H1 (cell line): ENCODE measurements at regions not wholly inside any gene's neighbourhood (a gene's known extent, or its start where the extent isn't known, plus 50 kb on each side); places are given as distances from the start of the nearest gene placed in this dataset.

Experiments
- CTCF ChIA-PET: fragments of 300-600 bp; sonication (Branson Sonifier 250); formaldehyde crosslinking; loops from one replicate; lab custom pipeline; 2021; ENCODE audit not compliant: partially characterized antibody; lab: Charles Lee
- POLR2A ChIA-PET: fragments of 300-600 bp; sonication (Branson Sonifier 250); formaldehyde crosslinking; loops from one replicate; lab custom pipeline; 2021; ENCODE audit warnings: inconsistent platforms; ENCODE audit not compliant: partially characterized antibody; lab: Charles Lee
- DNase-seq, 2 experiments: peaks; one replicate each; pipeline versions ENCODE4 v3.0.0 to v3.0.0-alpha.2; 2010 to 2022; ENCODE audit warnings: low spot score in 2 of 2, low read depth in 1 of 2, mixed read lengths in 1 of 2
- FAIRE-seq: peaks from 2 replicates; lab custom pipeline; 2011; peaks lifted over from hg19 to GRCh38; lab: Jason Lieb, UNC
- H2AFZ ChIP-seq: 2 replicates; pipeline ENCODE4 v1.8.1; 2012; ENCODE audit warnings: low read length, inconsistent platforms
- H2AK5ac ChIP-seq: 2 replicates; pipeline ENCODE4 v1.6.1; 2013; ENCODE audit warnings: low read depth, low read length
- H2BK120ac ChIP-seq: replicated peaks from 2 replicates; pipeline ENCODE3; 2013; ENCODE audit warnings: low read depth, low read length, inconsistent platforms
- H2BK12ac ChIP-seq: 2 replicates; pipeline ENCODE4 v1.6.1; 2013; ENCODE audit warnings: low read depth, low read length
- H2BK15ac ChIP-seq: 2 replicates; pipeline ENCODE4 v1.6.1; 2013; ENCODE audit warnings: low read length
- H2BK20ac ChIP-seq: 2 replicates; pipeline ENCODE4 v1.6.1; 2013; ENCODE audit warnings: low read length
- H2BK5ac ChIP-seq: 2 replicates; pipeline ENCODE4 v1.6.1; 2013; ENCODE audit warnings: low read depth, low read length
- H3K14ac ChIP-seq: 2 replicates; pipeline ENCODE4 v1.6.1; 2013; ENCODE audit warnings: inconsistent platforms; ENCODE audit not compliant: insufficient read length
- H3K18ac ChIP-seq: 2 replicates; pipeline ENCODE4 v1.6.1; 2013; ENCODE audit warnings: low read length; ENCODE audit errors: extremely low read depth
- H3K23ac ChIP-seq: 2 replicates; pipeline ENCODE4 v1.6.1; 2013; ENCODE audit warnings: inconsistent platforms; ENCODE audit not compliant: insufficient read length
- H3K23me2 ChIP-seq: 2 replicates; pipeline ENCODE4 v1.6.1; 2013; ENCODE audit warnings: low read depth, low read length
- H3K27ac ChIP-seq: 2 replicates; pipeline ENCODE4 v1.6.1; 2011; ENCODE audit warnings: low read depth, low read length, inconsistent platforms
- H3K27me3 ChIP-seq, 4 experiments: replicated peaks in 1 of 4; 1 replicate in 1 of 4; 2 replicates in 3 of 4; pipeline versions ENCODE4 v1.6.1 to v1.8.1; 2011 to 2013; ENCODE audit warnings: low read length in 3 of 4, mild to moderate bottlenecking in 3 of 4, inconsistent platforms in 2 of 4, mixed read lengths in 2 of 4, moderate library complexity in 1 of 4; ENCODE audit not compliant: control insufficient read depth in 3 of 4, insufficient read depth in 3 of 4; ENCODE audit errors: extremely low read depth in 1 of 4
- H3K36me3 ChIP-seq, 4 experiments: 2 replicates each; pipeline versions ENCODE4 v1.6.1 to v1.8.1; 2011 to 2013; ENCODE audit warnings: mild to moderate bottlenecking in 4 of 4, low read length in 3 of 4, moderate library complexity in 2 of 4, control low read depth in 1 of 4, inconsistent platforms in 1 of 4; ENCODE audit not compliant: insufficient read depth in 4 of 4, control insufficient read depth in 2 of 4
- H3K4ac ChIP-seq: replicated peaks from 2 replicates; pipeline ENCODE3; 2013; ENCODE audit warnings: low read length, low read depth, mixed read lengths, inconsistent platforms; ENCODE audit not compliant: insufficient read length
- H3K4me1 ChIP-seq, 4 experiments: replicated peaks in 1 of 4; 1 replicate in 1 of 4; 2 replicates in 3 of 4; pipeline versions ENCODE4 v1.6.1 to v1.8.1; 2011 to 2013; ENCODE audit warnings: low read length in 3 of 4, inconsistent platforms in 2 of 4, mixed read lengths in 1 of 4; ENCODE audit not compliant: insufficient read depth in 4 of 4, control insufficient read depth in 3 of 4
- H3K4me2 ChIP-seq, 2 experiments: 2 replicates each; pipeline versions ENCODE4 v1.6.1 to v1.8.1; 2011 to 2013; ENCODE audit warnings: low read depth in 2 of 2, low read length in 2 of 2, control low read depth in 1 of 2, inconsistent platforms in 1 of 2, mild to moderate bottlenecking in 1 of 2; ENCODE audit not compliant: insufficient read depth in 1 of 2
- H3K4me3 ChIP-seq, 4 experiments: fragments of 200-600, 300-600 bp in 1 of 4; sonication (generic), shearing (Covaris generic), sonication (Bioruptor Twin) in 1 of 4; 2 replicates each; pipeline versions ENCODE4 v1.5.1 to v1.8.1; 2011 to 2016; ENCODE audit warnings: low read length in 4 of 4, low read depth in 3 of 4, control low read depth in 2 of 4, inconsistent platforms in 2 of 4, mild to moderate bottlenecking in 2 of 4, mixed read lengths in 1 of 4, moderate library complexity in 1 of 4; ENCODE audit not compliant: insufficient read depth in 2 of 4; ENCODE audit errors: extremely low read depth in 1 of 4
- H3K56ac ChIP-seq: replicated peaks from 2 replicates; pipeline ENCODE3; 2013; ENCODE audit warnings: low read depth, mild to moderate bottlenecking, mixed read lengths, low read length, inconsistent platforms; ENCODE audit not compliant: insufficient read length
- H3K79me1 ChIP-seq: 2 replicates; pipeline ENCODE4 v1.6.1; 2013; ENCODE audit warnings: low read depth, low read length, control low read depth
- H3K79me2 ChIP-seq, 2 experiments: 2 replicates each; pipeline versions ENCODE4 v1.6.1 to v1.8.1; 2012 to 2013; ENCODE audit warnings: low read length in 2 of 2, mild to moderate bottlenecking in 2 of 2, inconsistent platforms in 1 of 2; ENCODE audit not compliant: insufficient read depth in 2 of 2, control insufficient read depth in 1 of 2
- H3K9ac ChIP-seq, 4 experiments: replicated peaks in 1 of 4; 1 replicate in 1 of 4; 2 replicates in 3 of 4; pipeline versions ENCODE4 v1.6.1 to v1.8.1; 2011 to 2013; ENCODE audit warnings: low read depth in 3 of 4, low read length in 3 of 4, control low read depth in 2 of 4, mild to moderate bottlenecking in 2 of 4, moderate library complexity in 2 of 4, inconsistent platforms in 1 of 4; ENCODE audit errors: extremely low read depth in 1 of 4
- H3K9me3 ChIP-seq, 2 experiments: 2 replicates each; pipeline versions ENCODE4 v1.6.1 to v1.8.1; 2012 to 2013; ENCODE audit warnings: mild to moderate bottlenecking in 2 of 2, moderate library complexity in 2 of 2, control low read depth in 1 of 2, inconsistent platforms in 1 of 2, low read depth in 1 of 2, low read length in 1 of 2, mixed read lengths in 1 of 2; ENCODE audit not compliant: insufficient read depth in 2 of 2
- H4K20me1 ChIP-seq, 2 experiments: replicated peaks in 1 of 2; 2 replicates each; pipeline versions ENCODE3 to v1.8.1; 2011 to 2013; ENCODE audit warnings: inconsistent platforms in 2 of 2, low read length in 2 of 2, mild to moderate bottlenecking in 1 of 2; ENCODE audit not compliant: insufficient read depth in 2 of 2, control insufficient read depth in 1 of 2
- H4K5ac ChIP-seq: 2 replicates; pipeline ENCODE4 v1.6.1; 2013; ENCODE audit warnings: low read length, low read depth, mixed read lengths, inconsistent platforms; ENCODE audit not compliant: insufficient read length
- H4K8ac ChIP-seq: 2 replicates; pipeline ENCODE4 v1.8.0; 2013; ENCODE audit warnings: mild to moderate bottlenecking, moderate library complexity, low read length, inconsistent platforms; ENCODE audit not compliant: insufficient read depth; ENCODE audit errors: extremely low read depth
- H4K91ac ChIP-seq: replicated peaks from 2 replicates; pipeline ENCODE3; 2013; ENCODE audit warnings: low read length, mixed read lengths, inconsistent platforms; ENCODE audit not compliant: insufficient read length
- BCL11A ChIP-seq, 2 experiments: IDR thresholded peaks; one replicate each; pipeline ENCODE4 v1.6.1; 2011; ENCODE audit warnings: low read depth in 2 of 2, low read length in 2 of 2, mild to moderate bottlenecking in 2 of 2
- BRCA1 ChIP-seq: IDR thresholded peaks from 2 replicates; pipeline ENCODE4 v1.6.1; 2012; ENCODE audit warnings: low read depth, low read length, improper control_type of control experiment
- CBX8 ChIP-seq: fragments of 300-800, 300-1000 bp; sonication (generic); IDR thresholded peaks from 2 replicates; pipeline ENCODE4 v1.7.1; 2016; ENCODE audit warnings: low read depth, low read length, borderline replicate concordance
- CREB1 ChIP-seq: IDR thresholded peaks from 2 replicates; pipeline ENCODE4 v1.6.1; 2012; ENCODE audit warnings: inconsistent platforms
- CTBP2 ChIP-seq: IDR thresholded peaks from 2 replicates; pipeline ENCODE4 v1.7.0; 2011; ENCODE audit warnings: borderline replicate concordance, mild to moderate bottlenecking, moderate library complexity, mixed read lengths, low read length; ENCODE audit not compliant: insufficient read depth, insufficient read length
- EGR1 ChIP-seq: IDR thresholded peaks from 2 replicates; pipeline ENCODE4 v1.6.1; 2011; ENCODE audit warnings: low read depth, low read length, borderline replicate concordance
- EP300 ChIP-seq, 2 experiments: IDR thresholded peaks; 1 replicate in 1 of 2; 2 replicates in 1 of 2; pipeline ENCODE4 v1.6.1; 2011 to 2012; ENCODE audit warnings: low read depth in 2 of 2, low read length in 2 of 2, mild to moderate bottlenecking in 2 of 2, borderline replicate concordance in 1 of 2, inconsistent platforms in 1 of 2, moderate library complexity in 1 of 2
- HDAC2 ChIP-seq, 2 experiments: fragments of 300-600 bp in 1 of 2; sonication (generic) in 1 of 2; IDR thresholded peaks; 2 replicates each; pipeline ENCODE4 v1.6.1; 2011 to 2012; ENCODE audit warnings: low read depth in 2 of 2, low read length in 2 of 2, mild to moderate bottlenecking in 2 of 2, moderate library complexity in 2 of 2, borderline replicate concordance in 1 of 2, inconsistent platforms in 1 of 2
- JUN ChIP-seq: IDR thresholded peaks from 2 replicates; pipeline ENCODE4 v1.6.1; 2011; ENCODE audit warnings: low read depth, mild to moderate bottlenecking, improper control_type of control experiment, low read length
- JUND ChIP-seq: IDR thresholded peaks from 2 replicates; pipeline ENCODE4 v1.6.1; 2011; ENCODE audit warnings: mild to moderate bottlenecking, improper control_type of control experiment, low read length
- KDM1A ChIP-seq: fragments of 200-600, 300-600 bp; sonication (generic); IDR thresholded peaks from 2 replicates; pipeline ENCODE4 v1.7.1; 2016; ENCODE audit warnings: mild to moderate bottlenecking, low read length, borderline replicate concordance
- RNF2 ChIP-seq: fragments of 200-900, 300-1000 bp; sonication (generic); IDR thresholded peaks from 2 replicates; pipeline ENCODE4 v1.7.1; 2016; ENCODE audit warnings: borderline replicate concordance, low read depth, mild to moderate bottlenecking, antibody characterized with exemption, low read length; ENCODE audit not compliant: poor library complexity, severe bottlenecking; ENCODE audit errors: missing control alignments
- SP1 ChIP-seq: IDR thresholded peaks from 2 replicates; pipeline ENCODE4 v1.6.1; 2011; ENCODE audit warnings: low read depth, low read length
- TEAD4 ChIP-seq: IDR thresholded peaks from 2 replicates; pipeline ENCODE4 v1.6.1; 2012; ENCODE audit warnings: low read depth, low read length, inconsistent platforms, mixed read lengths
- YY1 ChIP-seq: IDR thresholded peaks from 2 replicates; pipeline ENCODE4 v1.6.1; 2011; ENCODE audit warnings: low read depth, mild to moderate bottlenecking, low read length
- WGBS, 2 experiments: shearing (Covaris generic) in 1 of 2; methylation state at CpG; one replicate each; pipeline versions ENCODE4 v1.1.6 to v1.1.7; 2013 to 2015; ENCODE audit warnings: low lambda C conversion rate in 2 of 2, mixed read lengths in 2 of 2, inconsistent platforms in 1 of 2, low coverage in 1 of 2, missing lambda C conversion rate in 1 of 2; ENCODE audit not compliant: insufficient replicate concordance in 2 of 2, insufficient coverage in 1 of 2, insufficient read length in 1 of 2; ENCODE audit errors: extremely low coverage in 1 of 2, missing lambda C conversion rate in 1 of 2; 5-methylcytosine and 5-hydroxymethylcytosine counted together

- Histone ChIP-seq H2BK15ac (no peak overlapping the region), H3K4me2 (no peak overlapping the region), H2AFZ (no peak overlapping the region), H2BK20ac (no peak overlapping the region), H2BK120ac (no peak overlapping the region), H3K9ac (no peak overlapping the region), H4K8ac (no peak overlapping the region), H4K20me1 (no peaks in the 10 kb centered on the region), H2BK12ac (no peak overlapping the region), H4K5ac (no peak overlapping the region), H3K4me1 (no peaks in the 10 kb centered on the region), H3K79me2 (no peaks in the 10 kb centered on the region), H2AK5ac (no peak overlapping the region), H3K4me3 (no peak overlapping the region), H3K14ac (no peak overlapping the region), H3K4ac (no peak overlapping the region), H3K23me2 (no peaks in the 10 kb centered on the region), H4K91ac (no peak overlapping the region), H3K18ac (no peak overlapping the region), H3K36me3 (no peaks in the 10 kb centered on the region), H3K27me3 (no peaks in the 10 kb centered on the region), H2BK5ac (no peak overlapping the region), H3K23ac (no peak overlapping the region), H3K56ac (no peak overlapping the region), H3K9me3 (no peaks in the 10 kb centered on the region), H3K79me1 (no peaks in the 10 kb centered on the region), H3K27ac (no peak overlapping the region)
- FAIRE-seq (no peak), DNase-seq (no peak)
- CTCF ChIA-PET, result no interaction called here
- WGBS, 2 experiments, result 83% methylated on average over 2 of the region's 2 CpGs; no CpG with 5 or more reads in 1 of the 2 experiments
- POLR2A ChIA-PET, result interaction anchor here (1.1 kb wide), 1 partner anchor 20 kb away, joined by 4 read pairs; no protein-coding TSS in a partner anchor
- TF ChIP-seq BCL11A (IDR thresholded peaks at IDR 0.05; ENCODE audit: low read depth in 2 of 2, low read length in 2 of 2) (no peak), TEAD4 (no peak), HDAC2 (IDR thresholded peaks at IDR 0.05; ENCODE audit: borderline replicate concordance in 1 of 2, low read depth in 2 of 2, low read length in 2 of 2) (no peak), EP300 (IDR thresholded peaks at IDR 0.05; ENCODE audit: borderline replicate concordance in 1 of 2, low read depth in 2 of 2, low read length in 2 of 2) (no peak), JUN (no peak), YY1 (no peak), CREB1 (no peak), KDM1A (no peak), EGR1 (no peak), JUND (no peak), CTBP2 (no peak), SP1 (no peak), RNF2 (no peak), BRCA1 (no peak), CBX8 (no peak)
Measured at GRCh38 chr14:48350971-48351370, 675.6 kb upstream of the MDGA2 start.
